Neural crest cell (in vitro differentiated cells): ENCODE measurements at regions not wholly inside any gene's neighbourhood (a gene's known extent, or its start where the extent isn't known, plus 50 kb on each side); places are given as distances from the start of the nearest gene placed in this dataset.

Experiments used
- DNase-seq: peaks from one replicate; pipeline ENCODE4 v3.0.0; 2021; ENCODE audit warnings: low read depth, mixed read lengths, low spot score
- H3K27ac Mint-ChIP-seq: one replicate; pipeline ENCODE4 v1.8.0; 2021; ENCODE audit warnings: mild to moderate bottlenecking, mixed read lengths; ENCODE audit not compliant: unreplicated experiment
- H3K27me3 Mint-ChIP-seq: 2 replicates; pipeline ENCODE4 v1.8.0; 2021; ENCODE audit warnings: low read depth, mild to moderate bottlenecking, mixed read lengths
- H3K36me3 Mint-ChIP-seq: 2 replicates; pipeline ENCODE4 v1.8.0; 2021; ENCODE audit warnings: low read depth, mild to moderate bottlenecking, mixed read lengths
- H3K4me1 Mint-ChIP-seq: 2 replicates; pipeline ENCODE4 v1.8.0; 2021; ENCODE audit warnings: mixed read lengths
- H3K4me3 Mint-ChIP-seq: one replicate; pipeline ENCODE4 v1.8.0; 2021; ENCODE audit warnings: mild to moderate bottlenecking, mixed read lengths
- H3K9me3 Mint-ChIP-seq: 2 replicates; pipeline ENCODE4 v1.8.0; 2021; ENCODE audit warnings: mixed read lengths
- TF ChIP-seq, protein P1 (sequence below): fragments of 200-600 bp; sonication (generic); conservative IDR thresholded peaks from 2 replicates; pipeline ENCODE4 v1.5.0; 2021; ENCODE audit warnings: antibody characterized with exemption, mild to moderate bottlenecking

GRCh38 chr4:179521952-179522351 lies 2079.7 kb upstream of the AGA start:
- TF ChIP-seq, protein P1, sequence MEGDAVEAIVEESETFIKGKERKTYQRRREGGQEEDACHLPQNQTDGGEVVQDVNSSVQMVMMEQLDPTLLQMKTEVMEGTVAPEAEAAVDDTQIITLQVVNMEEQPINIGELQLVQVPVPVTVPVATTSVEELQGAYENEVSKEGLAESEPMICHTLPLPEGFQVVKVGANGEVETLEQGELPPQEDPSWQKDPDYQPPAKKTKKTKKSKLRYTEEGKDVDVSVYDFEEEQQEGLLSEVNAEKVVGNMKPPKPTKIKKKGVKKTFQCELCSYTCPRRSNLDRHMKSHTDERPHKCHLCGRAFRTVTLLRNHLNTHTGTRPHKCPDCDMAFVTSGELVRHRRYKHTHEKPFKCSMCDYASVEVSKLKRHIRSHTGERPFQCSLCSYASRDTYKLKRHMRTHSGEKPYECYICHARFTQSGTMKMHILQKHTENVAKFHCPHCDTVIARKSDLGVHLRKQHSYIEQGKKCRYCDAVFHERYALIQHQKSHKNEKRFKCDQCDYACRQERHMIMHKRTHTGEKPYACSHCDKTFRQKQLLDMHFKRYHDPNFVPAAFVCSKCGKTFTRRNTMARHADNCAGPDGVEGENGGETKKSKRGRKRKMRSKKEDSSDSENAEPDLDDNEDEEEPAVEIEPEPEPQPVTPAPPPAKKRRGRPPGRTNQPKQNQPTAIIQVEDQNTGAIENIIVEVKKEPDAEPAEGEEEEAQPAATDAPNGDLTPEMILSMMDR = no peak
- peaks cover 3% of the 10 kb centered on the region for H3K9me3 Mint-ChIP-seq
- H3K27ac Mint-ChIP-seq = no peak overlapping the region
- H3K4me3 Mint-ChIP-seq = no peak overlapping the region
- no peaks in the 10 kb centered on the region for H3K27me3 Mint-ChIP-seq
- H3K4me1 Mint-ChIP-seq = no peaks in the 10 kb centered on the region
- H3K36me3 Mint-ChIP-seq = no peaks in the 10 kb centered on the region
- DNase-seq = no peak

- Mint-ChIP-seq H3K27ac (no peak overlapping the region), H3K9me3 (peaks cover 3% of the 10 kb centered on the region), H3K36me3 (no peaks in the 10 kb centered on the region), H3K27me3 (no peaks in the 10 kb centered on the region), H3K4me1 (no peaks in the 10 kb centered on the region), H3K4me3 (no peak overlapping the region)
- DNase-seq = no peak
- TF ChIP-seq, protein P1 = no peak
Observed at GRCh38 chr4:179530958-179531357, 2088.7 kb upstream of the AGA start.

- Mint-ChIP-seq H3K9me3 (no peaks in the 10 kb centered on the region), H3K4me1 (no peaks in the 10 kb centered on the region), H3K27me3 (no peaks in the 10 kb centered on the region), H3K4me3 (no peak overlapping the region), H3K36me3 (no peaks in the 10 kb centered on the region), H3K27ac (no peak overlapping the region)
- TF ChIP-seq, protein P1 = no peak
- no peak for DNase-seq
Observed at GRCh38 chr4:179536694-179537093, 2094.5 kb upstream of the AGA start.

DNA sequence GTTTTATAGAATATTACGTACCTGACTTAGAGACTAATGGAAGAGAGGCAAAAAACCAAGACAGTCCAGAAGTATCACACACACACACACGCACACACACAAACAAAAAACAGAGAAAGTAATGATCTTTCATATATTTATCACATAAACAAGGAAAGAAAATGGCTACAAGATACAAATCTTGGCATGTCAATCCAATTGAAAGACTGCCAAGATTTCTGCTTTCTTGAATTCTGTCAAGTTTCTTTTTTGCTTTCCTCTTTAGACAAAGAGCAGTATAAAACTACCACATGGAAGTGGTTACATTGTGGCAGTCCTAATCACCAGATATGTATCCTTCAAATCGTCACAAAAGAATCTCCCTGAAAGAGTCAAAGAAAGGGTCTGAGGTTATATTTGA lies 2097.4 kb upstream of the AGA start:
- Mint-ChIP-seq H3K9me3 (no peaks in the 10 kb centered on the region), H3K27ac (no peak overlapping the region), H3K4me1 (no peaks in the 10 kb centered on the region), H3K36me3 (no peaks in the 10 kb centered on the region), H3K4me3 (no peak overlapping the region), H3K27me3 (no peaks in the 10 kb centered on the region)
- DNase-seq = no peak
- TF ChIP-seq, protein P1 = no peak

DNA sequence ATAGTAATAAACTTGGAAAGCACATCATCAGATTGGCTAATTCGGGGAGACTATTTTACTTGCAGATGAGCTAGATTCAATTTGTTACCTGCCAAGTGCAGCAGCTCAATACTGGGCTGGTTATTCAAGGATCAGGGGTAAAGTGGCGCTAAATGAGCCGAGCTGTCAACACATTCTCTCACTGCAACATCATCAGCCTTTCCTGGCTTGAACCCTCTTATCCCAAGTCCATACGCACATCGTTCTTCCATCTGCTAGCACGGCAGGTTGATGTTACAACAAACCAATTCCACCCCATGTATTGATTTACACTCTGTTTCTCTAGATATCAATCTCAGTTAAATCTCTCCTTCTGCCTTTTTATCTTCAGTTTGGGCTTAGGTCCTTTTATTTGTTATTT lies 2101.5 kb upstream of the AGA start:
- Mint-ChIP-seq H3K4me1 (no peaks in the 10 kb centered on the region), H3K27me3 (no peaks in the 10 kb centered on the region), H3K4me3 (no peak overlapping the region), H3K9me3 (peaks cover 4% of the 10 kb centered on the region), H3K36me3 (peaks cover 2% of the 10 kb centered on the region), H3K27ac (no peak overlapping the region)
- DNase-seq = no peak
- TF ChIP-seq, protein P1 = no peak

- H3K4me1 Mint-ChIP-seq = no peaks in the 10 kb centered on the region
- H3K27me3 Mint-ChIP-seq = no peaks in the 10 kb centered on the region
- peaks cover 2% of the 10 kb centered on the region for H3K36me3 Mint-ChIP-seq
- no peak overlapping the region for H3K4me3 Mint-ChIP-seq
- TF ChIP-seq, protein P1 = no peak
- peaks cover 4% of the 10 kb centered on the region for H3K9me3 Mint-ChIP-seq
- no peak for DNase-seq
- H3K27ac Mint-ChIP-seq = no peak overlapping the region
Observed at GRCh38 chr4:179544496-179544895, 2102.3 kb upstream of the AGA start.
